ENCODE measurements at regions not wholly inside any gene's neighbourhood (a gene's known extent, or its start where the extent isn't known, plus 50 kb on each side); places are given as distances from the start of the nearest gene placed in this dataset.

- TF ChIP-seq CTCF (conservative IDR thresholded peaks at IDR 0.05; ENCODE audit: low read depth, low read length) (no peak), EZH2 (IDR thresholded peaks at IDR 0.05; ENCODE audit: borderline replicate concordance, low read depth, low read length, poor library complexity, severe bottlenecking) (no peak)
Measured at GRCh38 chr3:68436619-68437401, 495.5 kb downstream of the TAFA4 start.
